Parathyroid adenoma (tissue), 2 donors: ENCODE measurements at regions not wholly inside any gene's neighbourhood (a gene's known extent, or its start where the extent isn't known, plus 50 kb on each side); places are given as distances from the start of the nearest gene placed in this dataset.

Experiments
- H2AFZ ChIP-seq: fragments of 300-600 bp; sonication (generic); one replicate; pipeline ENCODE4 v1.7.0; 2017; ENCODE audit warnings: antibody characterized with exemption, mild to moderate bottlenecking
- H3K27ac ChIP-seq: fragments of 300-600 bp; sonication (generic); one replicate; pipeline ENCODE4 v1.7.0; 2017
- H3K27me3 ChIP-seq: fragments of 300-600 bp; sonication (generic); one replicate; pipeline ENCODE4 v1.7.0; 2017; ENCODE audit warnings: low read length; ENCODE audit not compliant: control insufficient read depth, insufficient read depth
- H3K36me3 ChIP-seq: fragments of 300-600 bp; sonication (generic); one replicate; pipeline ENCODE4 v1.7.0; 2017; ENCODE audit warnings: low read length; ENCODE audit not compliant: control insufficient read depth, insufficient read depth
- H3K4me1 ChIP-seq: fragments of 300-600 bp; sonication (generic); one replicate; pipeline ENCODE4 v1.7.0; 2017; ENCODE audit warnings: control low read depth
- H3K4me2 ChIP-seq: fragments of 300-600 bp; sonication (generic); one replicate; pipeline ENCODE4 v1.7.0; 2017; ENCODE audit warnings: low read length
- H3K4me3 ChIP-seq: fragments of 300-600 bp; sonication (generic); one replicate; pipeline ENCODE4 v1.7.0; 2017; ENCODE audit warnings: low read depth, low read length
- H3K79me2 ChIP-seq: fragments of 300-600 bp; sonication (generic); one replicate; pipeline ENCODE4 v1.7.0; 2017; ENCODE audit warnings: control low read depth
- H3K9ac ChIP-seq: fragments of 300-600 bp; sonication (generic); one replicate; pipeline ENCODE4 v1.7.0; 2017; ENCODE audit warnings: mild to moderate bottlenecking
- H3K9me3 ChIP-seq: fragments of 300-600 bp; sonication (generic); one replicate; pipeline ENCODE4 v1.7.0; 2017; ENCODE audit warnings: low read length; ENCODE audit not compliant: control insufficient read depth
- TF ChIP-seq, protein P1 (sequence below): fragments of 300-600 bp; sonication (generic); IDR thresholded peaks from one replicate; pipeline ENCODE4 v1.7.0; 2017; ENCODE audit warnings: antibody characterized with exemption, mild to moderate bottlenecking
- donor health status: primary hyperparathyroidism.

DNA sequence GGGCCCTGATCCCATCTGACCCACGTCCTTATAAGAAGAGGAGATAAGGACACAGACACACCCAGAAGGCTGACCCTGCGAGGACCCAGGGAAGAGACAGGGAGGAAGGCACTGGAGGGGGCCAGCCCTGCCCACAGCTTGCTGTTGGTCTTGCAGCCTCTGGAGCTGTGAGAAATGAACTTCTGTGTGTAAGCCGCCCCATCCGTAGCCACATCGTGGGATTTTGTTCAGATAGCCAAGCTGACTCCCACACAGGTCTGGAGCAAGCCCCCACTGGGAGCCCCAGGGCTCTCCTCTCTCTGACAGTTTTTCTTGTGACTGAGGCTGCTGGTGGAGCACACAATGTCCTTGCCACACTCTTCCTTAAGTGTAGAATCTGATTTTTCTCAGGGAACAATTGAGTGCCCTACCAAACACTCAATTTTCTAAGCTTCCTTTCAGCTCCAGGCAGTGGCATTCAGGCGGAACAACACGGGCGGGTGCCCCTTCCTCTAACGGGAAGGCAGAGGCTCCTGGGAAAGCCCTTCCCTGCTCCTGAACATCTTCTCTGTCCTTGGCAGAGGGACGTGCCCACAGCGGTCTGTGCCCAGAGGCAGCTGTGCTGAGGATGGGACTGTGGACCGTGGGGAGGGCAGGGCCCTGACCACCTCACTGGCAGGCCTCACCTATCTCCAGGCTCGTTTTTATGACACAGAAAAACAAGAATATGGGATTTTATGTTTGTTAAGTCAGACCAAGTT is 160.6 kb upstream of the SHH start:
- no peak overlapping the region for H3K9ac ChIP-seq
- H3K4me2 ChIP-seq, result no peak overlapping the region
- no peaks in the 10 kb centered on the region for H3K36me3 ChIP-seq
- H3K4me1 ChIP-seq, result no peaks in the 10 kb centered on the region
- H3K9me3 ChIP-seq, result no peaks in the 10 kb centered on the region
- no peak overlapping the region for H3K27ac ChIP-seq
- no peaks in the 10 kb centered on the region for H3K27me3 ChIP-seq
- no peaks in the 10 kb centered on the region for H3K79me2 ChIP-seq
- H2AFZ ChIP-seq, result no peak overlapping the region
- TF ChIP-seq, protein P1, sequence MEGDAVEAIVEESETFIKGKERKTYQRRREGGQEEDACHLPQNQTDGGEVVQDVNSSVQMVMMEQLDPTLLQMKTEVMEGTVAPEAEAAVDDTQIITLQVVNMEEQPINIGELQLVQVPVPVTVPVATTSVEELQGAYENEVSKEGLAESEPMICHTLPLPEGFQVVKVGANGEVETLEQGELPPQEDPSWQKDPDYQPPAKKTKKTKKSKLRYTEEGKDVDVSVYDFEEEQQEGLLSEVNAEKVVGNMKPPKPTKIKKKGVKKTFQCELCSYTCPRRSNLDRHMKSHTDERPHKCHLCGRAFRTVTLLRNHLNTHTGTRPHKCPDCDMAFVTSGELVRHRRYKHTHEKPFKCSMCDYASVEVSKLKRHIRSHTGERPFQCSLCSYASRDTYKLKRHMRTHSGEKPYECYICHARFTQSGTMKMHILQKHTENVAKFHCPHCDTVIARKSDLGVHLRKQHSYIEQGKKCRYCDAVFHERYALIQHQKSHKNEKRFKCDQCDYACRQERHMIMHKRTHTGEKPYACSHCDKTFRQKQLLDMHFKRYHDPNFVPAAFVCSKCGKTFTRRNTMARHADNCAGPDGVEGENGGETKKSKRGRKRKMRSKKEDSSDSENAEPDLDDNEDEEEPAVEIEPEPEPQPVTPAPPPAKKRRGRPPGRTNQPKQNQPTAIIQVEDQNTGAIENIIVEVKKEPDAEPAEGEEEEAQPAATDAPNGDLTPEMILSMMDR, result no peak
- H3K4me3 ChIP-seq, result no peak overlapping the region

DNA sequence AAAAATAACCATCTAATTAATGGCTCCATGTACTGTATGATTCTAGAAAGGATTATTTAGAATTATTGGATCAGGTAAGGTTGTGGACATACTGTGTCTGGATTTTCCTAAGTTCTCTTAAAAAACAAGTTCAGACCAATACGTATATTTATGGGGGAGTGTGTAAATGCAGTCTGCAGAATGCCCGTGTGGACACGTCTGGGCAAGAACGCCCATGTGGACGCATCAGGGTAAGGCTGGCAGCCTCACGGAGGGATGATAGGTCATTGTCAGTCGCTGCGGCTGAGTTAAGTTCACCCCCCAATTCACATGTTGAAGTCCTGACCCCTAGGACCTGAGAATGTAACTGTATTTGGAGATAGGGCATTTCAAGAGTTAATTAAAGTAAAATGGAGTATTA is 160.0 kb upstream of the SHH start:
- TF ChIP-seq, protein P1, result no peak
- H3K4me3 ChIP-seq, result no peak overlapping the region
- H3K27me3 ChIP-seq, result no peaks in the 10 kb centered on the region
- no peak overlapping the region for H3K27ac ChIP-seq
- no peaks in the 10 kb centered on the region for H3K4me1 ChIP-seq
- H3K9ac ChIP-seq, result no peak overlapping the region
- no peak overlapping the region for H3K4me2 ChIP-seq
- H3K36me3 ChIP-seq, result no peaks in the 10 kb centered on the region
- no peak overlapping the region for H2AFZ ChIP-seq
- H3K79me2 ChIP-seq, result no peaks in the 10 kb centered on the region
- H3K9me3 ChIP-seq, result no peaks in the 10 kb centered on the region

DNA sequence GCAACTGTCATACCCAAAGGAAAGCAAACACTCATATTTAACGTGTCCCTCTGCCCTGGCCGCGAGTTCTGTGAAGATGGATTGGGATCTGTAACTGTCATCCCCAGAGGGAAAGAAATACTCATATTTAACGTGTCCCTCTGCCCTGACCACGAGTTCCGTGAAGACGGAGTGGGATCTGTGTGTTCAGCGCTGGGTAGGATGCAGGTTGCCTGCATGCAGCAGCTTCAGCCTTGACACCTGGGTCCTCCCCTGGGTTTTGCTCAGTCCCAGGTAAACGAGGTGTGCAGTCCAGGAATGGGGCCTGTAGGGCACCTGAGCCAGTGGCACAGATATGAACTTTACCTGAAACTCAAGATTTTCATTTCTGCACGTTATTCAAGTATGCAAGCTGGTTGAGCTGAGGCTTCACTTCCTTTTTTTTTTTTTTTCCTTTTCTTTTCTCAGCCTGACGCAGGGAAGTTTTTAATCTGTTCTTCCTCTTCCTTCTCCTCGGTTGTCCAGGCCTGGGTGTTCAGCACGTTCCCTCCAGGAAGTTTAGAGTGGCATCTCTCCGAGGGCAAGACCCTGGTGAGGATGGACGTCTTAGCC is 159.0 kb upstream of the SHH start:
- no peaks in the 10 kb centered on the region for H3K36me3 ChIP-seq
- H3K4me2 ChIP-seq, result no peak overlapping the region
- no peak overlapping the region for H3K9ac ChIP-seq
- H3K9me3 ChIP-seq, result no peaks in the 10 kb centered on the region
- H3K4me3 ChIP-seq, result no peak overlapping the region
- H3K27me3 ChIP-seq, result no peaks in the 10 kb centered on the region
- H2AFZ ChIP-seq, result no peak overlapping the region
- H3K27ac ChIP-seq, result no peak overlapping the region
- H3K79me2 ChIP-seq, result no peaks in the 10 kb centered on the region
- H3K4me1 ChIP-seq, result no peaks in the 10 kb centered on the region
- TF ChIP-seq, protein P1, result no peak

DNA sequence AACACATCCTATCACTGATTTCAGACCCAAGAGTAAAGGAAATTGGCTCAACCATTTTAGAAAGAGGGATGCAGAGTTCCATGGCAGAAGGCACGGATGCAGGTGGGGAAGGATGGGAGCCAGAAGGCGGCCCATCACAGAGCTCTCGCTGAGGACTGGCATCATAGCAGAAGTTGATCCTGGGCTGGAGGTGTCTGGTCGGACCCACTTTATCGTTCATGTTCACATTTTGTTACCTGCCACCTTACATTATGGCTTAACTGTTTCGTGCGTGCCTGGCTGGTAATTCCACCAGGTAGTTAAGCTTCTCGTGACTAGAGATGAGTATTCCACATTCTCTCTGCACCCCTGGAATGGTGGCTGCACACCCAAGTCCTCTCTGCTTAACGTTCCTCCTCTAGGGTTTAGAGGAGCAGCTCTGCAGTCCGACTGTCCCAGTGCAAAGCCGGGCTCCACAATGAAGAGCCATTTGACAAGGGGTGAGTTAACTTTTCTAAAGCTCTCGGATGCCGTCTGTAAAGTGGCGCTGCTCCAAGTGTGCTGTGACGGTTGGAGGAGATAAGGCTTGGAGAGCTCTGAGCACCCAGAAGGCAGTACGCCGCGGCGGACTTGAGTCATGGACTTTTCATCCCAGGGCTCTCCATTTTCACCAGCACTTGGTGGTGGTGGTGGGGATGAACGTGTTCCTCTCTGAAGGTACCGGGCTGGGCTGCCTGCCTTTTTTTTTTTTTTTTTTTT is 157.1 kb upstream of the SHH start:
- H3K4me1 ChIP-seq, result no peaks in the 10 kb centered on the region
- no peaks in the 10 kb centered on the region for H3K36me3 ChIP-seq
- no peaks in the 10 kb centered on the region for H3K9me3 ChIP-seq
- H3K9ac ChIP-seq, result no peak overlapping the region
- no peak overlapping the region for H2AFZ ChIP-seq
- H3K27me3 ChIP-seq, result peaks cover 4% of the 10 kb centered on the region
- no peak overlapping the region for H3K4me2 ChIP-seq
- H3K27ac ChIP-seq, result no peak overlapping the region
- H3K79me2 ChIP-seq, result no peaks in the 10 kb centered on the region
- TF ChIP-seq, protein P1, result no peak
- H3K4me3 ChIP-seq, result no peak overlapping the region
